ENCODE measurements at regions not wholly inside any gene's neighbourhood (a gene's known extent, or its start where the extent isn't known, plus 50 kb on each side); places are given as distances from the start of the nearest gene placed in this dataset.

DNA sequence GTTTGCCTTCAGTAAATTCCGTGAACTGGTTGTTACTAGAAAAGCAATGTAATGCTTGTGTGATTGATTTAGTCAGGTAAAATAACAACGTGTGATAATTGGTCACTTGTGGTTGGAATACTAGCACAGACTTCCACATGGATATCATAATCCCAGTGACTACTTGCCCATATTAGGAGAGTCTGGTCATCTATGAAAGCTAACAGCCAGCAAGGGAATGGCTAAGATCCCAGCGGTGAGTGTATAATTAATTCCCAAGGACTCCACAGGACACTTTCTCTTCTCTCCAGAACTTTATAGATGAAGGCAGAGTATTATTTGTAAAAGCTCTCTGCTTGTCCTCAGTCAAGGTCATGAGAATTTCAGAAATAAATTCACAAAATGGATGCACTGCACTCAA is 662.6 kb upstream of the TEX47 start:
- TF ChIP-seq POLR2AphosphoS5 (IDR thresholded peaks at IDR 0.05): no peak
- TF ChIP-seq CTCF (IDR thresholded peaks at IDR 0.05): no peak
- no peak for TF ChIP-seq POLR2A (IDR thresholded peaks at IDR 0.05; ENCODE audit: low read depth)
- TF ChIP-seq EP300 (IDR thresholded peaks at IDR 0.05): no peak

Measured in esophagus muscularis mucosa (tissue), 4 donors.